ENCODE measurements at regions not wholly inside any gene's neighbourhood (a gene's known extent, or its start where the extent isn't known, plus 50 kb on each side); places are given as distances from the start of the nearest gene placed in this dataset.

DNA sequence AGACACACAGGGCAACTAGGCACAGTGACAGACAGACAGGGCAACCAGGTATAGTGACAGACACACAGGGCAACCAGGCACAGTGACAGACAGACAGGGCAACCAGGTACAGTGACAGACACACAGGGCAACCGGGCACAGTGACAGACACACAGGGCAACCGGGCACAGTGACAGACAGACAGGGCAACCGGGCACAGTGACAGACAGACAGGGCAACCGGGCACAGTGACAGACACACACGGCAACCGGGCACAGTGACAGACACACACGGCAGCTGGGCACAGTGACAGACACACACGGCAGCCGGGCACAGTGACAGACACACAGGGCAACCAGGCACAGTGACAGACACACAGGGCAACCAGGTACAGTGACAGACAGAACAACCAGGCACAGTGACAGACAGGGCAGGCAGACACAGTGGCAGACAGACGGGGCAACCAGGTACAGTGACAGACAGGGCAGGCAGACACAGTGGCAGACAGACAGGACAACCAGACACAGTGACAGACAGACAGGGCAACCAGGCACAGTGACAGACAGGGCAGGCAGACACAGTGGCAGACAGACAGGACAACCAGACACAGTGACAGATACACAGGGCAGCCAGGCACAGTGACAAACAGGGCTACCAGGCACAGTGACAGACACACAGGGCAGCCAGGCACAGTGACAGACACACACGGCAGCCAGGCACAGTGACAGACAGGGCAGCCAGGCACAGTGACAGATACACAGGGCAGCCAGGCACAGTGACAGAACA is 64.7 kb upstream of the RAB6C start:
- TF ChIP-seq, protein P1, sequence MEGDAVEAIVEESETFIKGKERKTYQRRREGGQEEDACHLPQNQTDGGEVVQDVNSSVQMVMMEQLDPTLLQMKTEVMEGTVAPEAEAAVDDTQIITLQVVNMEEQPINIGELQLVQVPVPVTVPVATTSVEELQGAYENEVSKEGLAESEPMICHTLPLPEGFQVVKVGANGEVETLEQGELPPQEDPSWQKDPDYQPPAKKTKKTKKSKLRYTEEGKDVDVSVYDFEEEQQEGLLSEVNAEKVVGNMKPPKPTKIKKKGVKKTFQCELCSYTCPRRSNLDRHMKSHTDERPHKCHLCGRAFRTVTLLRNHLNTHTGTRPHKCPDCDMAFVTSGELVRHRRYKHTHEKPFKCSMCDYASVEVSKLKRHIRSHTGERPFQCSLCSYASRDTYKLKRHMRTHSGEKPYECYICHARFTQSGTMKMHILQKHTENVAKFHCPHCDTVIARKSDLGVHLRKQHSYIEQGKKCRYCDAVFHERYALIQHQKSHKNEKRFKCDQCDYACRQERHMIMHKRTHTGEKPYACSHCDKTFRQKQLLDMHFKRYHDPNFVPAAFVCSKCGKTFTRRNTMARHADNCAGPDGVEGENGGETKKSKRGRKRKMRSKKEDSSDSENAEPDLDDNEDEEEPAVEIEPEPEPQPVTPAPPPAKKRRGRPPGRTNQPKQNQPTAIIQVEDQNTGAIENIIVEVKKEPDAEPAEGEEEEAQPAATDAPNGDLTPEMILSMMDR (conservative IDR thresholded peaks at IDR 0.05 in 1 of 2, IDR thresholded peaks at IDR 0.05 in 1 of 2; ENCODE audit: low read depth in 1 of 2, low read length in 2 of 2), result no peak
- TF ChIP-seq EZH2 (IDR thresholded peaks at IDR 0.05; ENCODE audit: low read length, missing control alignments), result no peak
